Urothelium cell line (cell line): ENCODE measurements at regions not wholly inside any gene's neighbourhood (a gene's known extent, or its start where the extent isn't known, plus 50 kb on each side); places are given as distances from the start of the nearest gene placed in this dataset.

Experiments used
- DNase-seq: peaks from one replicate; pipeline ENCODE4 v3.0.0; 2011; ENCODE audit warnings: low spot score, mixed read lengths
- FAIRE-seq: peaks from 2 replicates; lab custom pipeline; 2011; peaks lifted over from hg19 to GRCh38; lab: Jason Lieb, UNC

- no peak for DNase-seq
Measured at GRCh38 chr15:85889956-85890619, 95.4 kb upstream of the KLHL25 start.

GRCh38 chr15:85890620-85890980 lies 95.9 kb upstream of the KLHL25 start:
- no peak for FAIRE-seq

More at GRCh38 chr15:85889956-85890619, 95.4 kb upstream of the KLHL25 start:
- FAIRE-seq, result no peak

GRCh38 chr15:85891470-85891869 lies 96.7 kb upstream of the KLHL25 start:
- DNase-seq (no peak), FAIRE-seq (no peak)

More at GRCh38 chr15:85890620-85890980, 95.9 kb upstream of the KLHL25 start:
- DNase-seq, result no peak

GRCh38 chr15:85892232-85892631 lies 97.5 kb upstream of the KLHL25 start:
- DNase-seq, result no peak
- FAIRE-seq, result no peak

GRCh38 chr15:85897207-85897894 lies 102.6 kb upstream of the KLHL25 start:
- DNase-seq, result no peak
- no peak for FAIRE-seq

- no peak for FAIRE-seq
- no peak for DNase-seq
Measured at GRCh38 chr15:85897895-85898717, 103.4 kb upstream of the KLHL25 start.

GRCh38 chr15:85899927-85900326 lies 105.2 kb upstream of the KLHL25 start:
- DNase-seq (no peak), FAIRE-seq (no peak)

- no peak for DNase-seq
- FAIRE-seq, result no peak
Measured at GRCh38 chr15:85905751-85906450, 111.2 kb upstream of the KLHL25 start.

GRCh38 chr15:85906640-85907039 lies 111.9 kb upstream of the KLHL25 start:
- DNase-seq (no peak), FAIRE-seq (no peak)

- FAIRE-seq (no peak), DNase-seq (no peak)
Measured at GRCh38 chr15:85910834-85911233, 116.1 kb upstream of the KLHL25 start.

GRCh38 chr15:85913461-85913860 lies 118.7 kb upstream of the KLHL25 start:
- FAIRE-seq, result no peak
- no peak for DNase-seq

GRCh38 chr15:85920956-85921355 lies 126.2 kb upstream of the KLHL25 start:
- no peak for DNase-seq
- FAIRE-seq, result no peak

GRCh38 chr15:85924088-85924487 lies 129.4 kb upstream of the KLHL25 start:
- DNase-seq (no peak), FAIRE-seq (no peak)

GRCh38 chr15:85925649-85926237 lies 131.0 kb upstream of the KLHL25 start:
- FAIRE-seq (no peak), DNase-seq (no peak)

GRCh38 chr15:85926834-85927233 lies 132.1 kb upstream of the KLHL25 start:
- no peak for FAIRE-seq
- DNase-seq, result no peak

- FAIRE-seq, result no peak
- no peak for DNase-seq
Measured at GRCh38 chr15:85927931-85928537, 133.3 kb upstream of the KLHL25 start.

- FAIRE-seq (no peak), DNase-seq (no peak)
Measured at GRCh38 chr15:85929786-85930185, 135.1 kb upstream of the KLHL25 start.

- FAIRE-seq, result no peak
- DNase-seq, result no peak
Measured at GRCh38 chr15:85932391-85932790, 137.7 kb upstream of the KLHL25 start.

GRCh38 chr15:85934691-85935090 lies 140.0 kb upstream of the KLHL25 start:
- FAIRE-seq (no peak), DNase-seq (no peak)

GRCh38 chr15:85935182-85935581 lies 140.5 kb upstream of the KLHL25 start:
- no peak for DNase-seq

More at GRCh38 chr15:85935182-85935581, 140.5 kb upstream of the KLHL25 start:
- FAIRE-seq, result no peak
